GM03348 (cell line): ENCODE measurements at regions not wholly inside any gene's neighbourhood (a gene's known extent, or its start where the extent isn't known, plus 50 kb on each side); places are given as distances from the start of the nearest gene placed in this dataset.

Experiments
- DNase-seq: peaks from one replicate; pipeline ENCODE4 v3.0.0; 2012; ENCODE audit warnings: low spot score

- DNase-seq: no peak
These were observed 387.3 kb downstream of the KDM5D start for GRCh38 chrY:19357249-19357648.

GRCh38 chrY:19356735-19357134 lies 387.8 kb downstream of the KDM5D start:
- no peak for DNase-seq

- no peak for DNase-seq
These were observed 389.7 kb downstream of the KDM5D start for GRCh38 chrY:19354857-19355173.

GRCh38 chrY:19354061-19354856 lies 390.3 kb downstream of the KDM5D start:
- DNase-seq: peak; percentile 60

GRCh38 chrY:19351616-19352015 lies 392.9 kb downstream of the KDM5D start:
- DNase-seq: no peak

- no peak for DNase-seq
These were observed 422.8 kb downstream of the KDM5D start for GRCh38 chrY:19321701-19322100.

GRCh38 chrY:19319135-19319534 lies 425.4 kb downstream of the KDM5D start:
- DNase-seq: no peak

GRCh38 chrY:19317271-19317987 lies 427.1 kb downstream of the KDM5D start:
- no peak for DNase-seq

- DNase-seq: no peak
These were observed 436.9 kb downstream of the KDM5D start for GRCh38 chrY:19307627-19308026.

- DNase-seq: no peak
These were observed 441.4 kb downstream of the KDM5D start for GRCh38 chrY:19303136-19303535.

GRCh38 chrY:19290925-19291324 lies 453.6 kb downstream of the KDM5D start:
- no peak for DNase-seq

GRCh38 chrY:19274076-19274475 lies 470.4 kb downstream of the KDM5D start:
- DNase-seq: no peak

GRCh38 chrY:19268331-19268730 lies 476.2 kb downstream of the KDM5D start:
- DNase-seq: no peak

GRCh38 chrY:19265404-19265803 lies 479.1 kb downstream of the KDM5D start:
- no peak for DNase-seq

GRCh38 chrY:19262310-19262709 lies 482.2 kb downstream of the KDM5D start:
- DNase-seq: no peak

- DNase-seq: no peak
These were observed 458.9 kb upstream of the HSFY2 start for GRCh38 chrY:19232276-19232994.

GRCh38 chrY:19220784-19221183 lies 447.2 kb upstream of the HSFY2 start:
- DNase-seq: no peak

GRCh38 chrY:19208915-19209314 lies 435.4 kb upstream of the HSFY2 start:
- DNase-seq: no peak

- DNase-seq: no peak
These were observed 433.5 kb upstream of the HSFY2 start for GRCh38 chrY:19207048-19207447.

GRCh38 chrY:19180824-19181223 lies 407.3 kb upstream of the HSFY2 start:
- DNase-seq: no peak

GRCh38 chrY:19168202-19168565 lies 394.6 kb upstream of the HSFY2 start:
- no peak for DNase-seq

- DNase-seq: no peak
These were observed 394.0 kb upstream of the HSFY2 start for GRCh38 chrY:19167319-19168201.
